HL-60 (cell line): ENCODE measurements at regions not wholly inside any gene's neighbourhood (a gene's known extent, or its start where the extent isn't known, plus 50 kb on each side); places are given as distances from the start of the nearest gene placed in this dataset.
A peak's percentile ranks its signal among the peaks of the same experiment; 100 is the strongest.

Source experiments
- DNase-seq, 2 experiments: peaks; one replicate each; pipeline ENCODE4 v3.0.0-alpha.2; 2010 to 2020; ENCODE audit warnings: low read depth in 1 of 2, low spot score in 1 of 2
- H3K27ac ChIP-seq: fragments of 250-450 bp; sonication (Bioruptor Pico); replicated peaks from 2 replicates; pipeline ENCODE4 v1.5.1; 2020; ENCODE audit warnings: mild to moderate bottlenecking, moderate library complexity
- H3K27me3 ChIP-seq: fragments of 250-450 bp; sonication (Bioruptor Pico); 2 replicates; pipeline ENCODE4 v1.5.1; 2021; ENCODE audit warnings: mild to moderate bottlenecking, moderate library complexity; ENCODE audit not compliant: insufficient read depth, poor library complexity, severe bottlenecking
- H3K4me3 ChIP-seq: replicated peaks from 2 replicates; pipeline ENCODE4 v1.5.1; 2011; ENCODE audit warnings: mild to moderate bottlenecking, control low read depth, low read length; ENCODE audit not compliant: insufficient read depth
- GABPA ChIP-seq: IDR thresholded peaks from 2 replicates; pipeline ENCODE4 v1.6.1; 2012; ENCODE audit warnings: low read depth
- POLR2AphosphoS5 ChIP-seq: IDR thresholded peaks from 2 replicates; pipeline ENCODE4 v1.6.1; 2012; ENCODE audit warnings: low read depth
- SPI1 ChIP-seq: IDR thresholded peaks from 2 replicates; pipeline ENCODE4 v1.6.1; 2012; ENCODE audit warnings: low read depth, mild to moderate bottlenecking, borderline replicate concordance
- TF ChIP-seq, protein P1 (sequence below): IDR thresholded peaks from 2 replicates; pipeline ENCODE4 v1.6.1; 2012; ENCODE audit warnings: low read depth; ENCODE audit not compliant: insufficient replicate concordance
- TF ChIP-seq, protein P2 (sequence below): IDR thresholded peaks from one replicate; pipeline ENCODE4 v1.5.1; 2011; ENCODE audit warnings: low read length, control low read depth, inconsistent platforms; ENCODE audit not compliant: insufficient read depth

DNA sequence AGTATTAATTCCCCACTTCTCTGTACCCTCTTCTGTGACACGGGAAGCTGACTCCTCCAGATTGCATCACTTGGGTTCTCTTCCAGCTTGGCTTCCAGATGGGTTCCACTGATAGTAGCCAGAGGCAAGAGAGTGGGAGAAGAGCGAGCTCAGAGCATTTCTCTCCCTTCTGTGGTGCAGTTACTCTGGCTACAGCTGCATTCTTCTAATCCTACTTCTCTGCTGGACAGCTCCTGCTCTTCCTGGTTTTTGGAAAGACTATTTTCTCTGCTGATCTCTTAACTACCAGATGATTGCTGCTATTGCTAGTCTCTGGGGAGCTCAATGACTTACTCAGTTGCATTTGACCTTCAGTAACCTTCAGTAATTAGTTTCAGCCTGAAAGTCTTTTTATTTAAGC, 187.5 kb upstream of the MAP2 start:
- no peak for DNase-seq
- no peaks in the 10 kb centered on the region for H3K27me3 ChIP-seq
- no peak overlapping the region for H3K27ac ChIP-seq
- no peak overlapping the region for H3K4me3 ChIP-seq
- TF ChIP-seq, protein P1, sequence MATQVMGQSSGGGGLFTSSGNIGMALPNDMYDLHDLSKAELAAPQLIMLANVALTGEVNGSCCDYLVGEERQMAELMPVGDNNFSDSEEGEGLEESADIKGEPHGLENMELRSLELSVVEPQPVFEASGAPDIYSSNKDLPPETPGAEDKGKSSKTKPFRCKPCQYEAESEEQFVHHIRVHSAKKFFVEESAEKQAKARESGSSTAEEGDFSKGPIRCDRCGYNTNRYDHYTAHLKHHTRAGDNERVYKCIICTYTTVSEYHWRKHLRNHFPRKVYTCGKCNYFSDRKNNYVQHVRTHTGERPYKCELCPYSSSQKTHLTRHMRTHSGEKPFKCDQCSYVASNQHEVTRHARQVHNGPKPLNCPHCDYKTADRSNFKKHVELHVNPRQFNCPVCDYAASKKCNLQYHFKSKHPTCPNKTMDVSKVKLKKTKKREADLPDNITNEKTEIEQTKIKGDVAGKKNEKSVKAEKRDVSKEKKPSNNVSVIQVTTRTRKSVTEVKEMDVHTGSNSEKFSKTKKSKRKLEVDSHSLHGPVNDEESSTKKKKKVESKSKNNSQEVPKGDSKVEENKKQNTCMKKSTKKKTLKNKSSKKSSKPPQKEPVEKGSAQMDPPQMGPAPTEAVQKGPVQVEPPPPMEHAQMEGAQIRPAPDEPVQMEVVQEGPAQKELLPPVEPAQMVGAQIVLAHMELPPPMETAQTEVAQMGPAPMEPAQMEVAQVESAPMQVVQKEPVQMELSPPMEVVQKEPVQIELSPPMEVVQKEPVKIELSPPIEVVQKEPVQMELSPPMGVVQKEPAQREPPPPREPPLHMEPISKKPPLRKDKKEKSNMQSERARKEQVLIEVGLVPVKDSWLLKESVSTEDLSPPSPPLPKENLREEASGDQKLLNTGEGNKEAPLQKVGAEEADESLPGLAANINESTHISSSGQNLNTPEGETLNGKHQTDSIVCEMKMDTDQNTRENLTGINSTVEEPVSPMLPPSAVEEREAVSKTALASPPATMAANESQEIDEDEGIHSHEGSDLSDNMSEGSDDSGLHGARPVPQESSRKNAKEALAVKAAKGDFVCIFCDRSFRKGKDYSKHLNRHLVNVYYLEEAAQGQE: peak; percentile 80
- TF ChIP-seq, protein P2, sequence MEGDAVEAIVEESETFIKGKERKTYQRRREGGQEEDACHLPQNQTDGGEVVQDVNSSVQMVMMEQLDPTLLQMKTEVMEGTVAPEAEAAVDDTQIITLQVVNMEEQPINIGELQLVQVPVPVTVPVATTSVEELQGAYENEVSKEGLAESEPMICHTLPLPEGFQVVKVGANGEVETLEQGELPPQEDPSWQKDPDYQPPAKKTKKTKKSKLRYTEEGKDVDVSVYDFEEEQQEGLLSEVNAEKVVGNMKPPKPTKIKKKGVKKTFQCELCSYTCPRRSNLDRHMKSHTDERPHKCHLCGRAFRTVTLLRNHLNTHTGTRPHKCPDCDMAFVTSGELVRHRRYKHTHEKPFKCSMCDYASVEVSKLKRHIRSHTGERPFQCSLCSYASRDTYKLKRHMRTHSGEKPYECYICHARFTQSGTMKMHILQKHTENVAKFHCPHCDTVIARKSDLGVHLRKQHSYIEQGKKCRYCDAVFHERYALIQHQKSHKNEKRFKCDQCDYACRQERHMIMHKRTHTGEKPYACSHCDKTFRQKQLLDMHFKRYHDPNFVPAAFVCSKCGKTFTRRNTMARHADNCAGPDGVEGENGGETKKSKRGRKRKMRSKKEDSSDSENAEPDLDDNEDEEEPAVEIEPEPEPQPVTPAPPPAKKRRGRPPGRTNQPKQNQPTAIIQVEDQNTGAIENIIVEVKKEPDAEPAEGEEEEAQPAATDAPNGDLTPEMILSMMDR: no peak
- TF ChIP-seq GABPA: no peak

DNA sequence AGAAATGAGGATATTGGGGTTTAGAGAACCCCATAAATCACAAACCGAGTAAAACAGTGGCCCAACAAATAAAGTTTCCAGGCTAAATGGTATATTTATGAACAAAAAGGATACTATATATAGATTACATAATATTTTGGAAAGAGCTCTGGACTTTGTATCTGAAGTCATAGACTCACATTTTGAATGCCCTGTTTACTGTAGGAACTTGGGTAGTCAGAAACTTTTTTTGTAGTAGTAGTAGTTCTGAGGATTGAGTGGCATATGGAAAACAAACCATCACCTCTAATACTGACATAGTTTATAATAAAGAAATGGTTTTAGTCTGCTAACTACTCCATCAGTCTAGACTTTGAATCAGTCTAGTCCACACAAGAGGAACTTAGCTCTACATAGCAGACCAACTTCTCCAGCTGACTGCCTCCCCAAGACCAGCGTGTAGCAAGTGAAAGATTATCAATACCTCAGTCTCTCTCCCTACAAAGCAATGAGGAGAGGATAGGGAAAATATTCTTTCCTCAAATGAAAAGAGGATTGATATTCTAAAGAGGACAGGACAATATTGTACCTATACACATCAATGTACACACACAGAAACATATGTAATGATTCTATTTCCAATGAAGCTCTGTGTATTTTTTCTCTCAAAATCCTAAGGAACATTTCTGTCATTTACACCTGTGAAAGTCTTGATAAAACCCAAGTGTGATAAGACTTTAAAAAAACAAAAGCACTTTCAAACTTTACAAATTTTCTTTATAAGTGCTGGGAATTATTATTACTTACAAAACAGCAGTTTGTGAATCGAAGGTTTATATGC, 184.9 kb upstream of the MAP2 start:
- TF ChIP-seq SPI1 (no peak), POLR2AphosphoS5 (no peak), GABPA (no peak)
- TF ChIP-seq, protein P2: no peak
- TF ChIP-seq, protein P1: no peak
- no peak overlapping the region for H3K27ac ChIP-seq
- no peak overlapping the region for H3K4me3 ChIP-seq
- no peaks in the 10 kb centered on the region for H3K27me3 ChIP-seq
- DNase-seq: no peak

DNA sequence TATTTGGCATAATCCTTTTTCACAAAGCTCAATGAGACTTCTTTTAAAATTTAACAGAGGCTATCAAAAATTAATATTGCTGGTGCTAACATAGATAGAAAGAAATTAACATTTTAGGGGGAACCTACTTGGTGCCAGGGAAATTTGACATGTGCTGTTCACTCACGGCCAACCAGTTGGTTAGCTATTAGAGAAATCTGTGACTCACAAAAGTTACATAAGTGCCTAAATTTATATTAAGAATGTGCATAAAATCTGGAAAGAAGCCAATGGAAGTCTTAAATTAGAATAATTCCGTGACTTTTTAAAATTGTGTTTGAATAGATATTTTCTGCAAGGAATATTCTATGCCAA, 184.3 kb upstream of the MAP2 start:
- H3K27ac ChIP-seq: no peak overlapping the region
- H3K4me3 ChIP-seq: no peak overlapping the region
- DNase-seq: no peak
- TF ChIP-seq SPI1: no peak
- TF ChIP-seq, protein P1: no peak
- no peak for TF ChIP-seq POLR2AphosphoS5
- TF ChIP-seq, protein P2: no peak
- TF ChIP-seq GABPA: no peak
- H3K27me3 ChIP-seq: no peaks in the 10 kb centered on the region
